ENCODE measurements at regions not wholly inside any gene's neighbourhood (a gene's known extent, or its start where the extent isn't known, plus 50 kb on each side); places are given as distances from the start of the nearest gene placed in this dataset.

DNA sequence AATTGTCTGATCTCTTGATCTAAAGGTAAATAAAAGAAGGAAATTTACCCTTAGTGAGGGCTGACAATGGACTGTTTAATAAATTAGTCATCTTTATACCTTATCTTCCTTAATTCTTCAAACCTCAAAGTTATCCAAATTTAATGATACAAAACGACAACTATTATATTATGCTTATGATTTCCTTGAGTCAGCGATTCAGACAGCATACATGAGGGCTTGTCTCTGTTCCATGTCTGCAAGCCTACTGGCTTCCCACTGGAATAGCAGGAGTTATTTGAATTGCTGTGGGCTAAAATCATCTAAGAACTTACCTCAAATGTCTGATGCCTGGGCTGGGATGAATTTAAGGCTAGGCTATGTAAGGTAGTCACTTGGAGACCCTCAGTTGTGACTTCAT is 197.2 kb upstream of the MDGA2 start:
- DNase-seq (ENCODE audit: low read depth in 2 of 2) = no peak

DNA sequence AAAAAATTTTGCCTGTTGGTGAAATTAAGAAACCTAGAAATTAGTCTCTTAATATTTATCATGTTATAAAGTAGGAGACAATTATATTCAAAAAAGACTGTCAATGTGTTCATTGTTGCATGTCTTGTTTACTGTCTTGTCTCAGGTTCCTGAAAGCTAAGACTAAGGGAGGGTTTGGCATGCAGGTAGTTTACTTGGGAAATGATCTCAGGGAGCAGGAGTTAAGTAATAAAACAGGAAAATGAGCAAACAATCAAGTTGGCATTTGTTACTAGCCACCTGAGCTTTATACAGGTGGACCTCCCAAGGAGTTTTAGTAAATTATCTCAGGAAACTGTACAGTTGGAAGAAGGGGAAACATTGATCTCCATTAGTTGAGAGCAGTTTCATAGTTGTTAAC is 188.0 kb upstream of the MDGA2 start:
- DNase-seq (ENCODE audit: low read depth in 2 of 2) = no peak

DNA sequence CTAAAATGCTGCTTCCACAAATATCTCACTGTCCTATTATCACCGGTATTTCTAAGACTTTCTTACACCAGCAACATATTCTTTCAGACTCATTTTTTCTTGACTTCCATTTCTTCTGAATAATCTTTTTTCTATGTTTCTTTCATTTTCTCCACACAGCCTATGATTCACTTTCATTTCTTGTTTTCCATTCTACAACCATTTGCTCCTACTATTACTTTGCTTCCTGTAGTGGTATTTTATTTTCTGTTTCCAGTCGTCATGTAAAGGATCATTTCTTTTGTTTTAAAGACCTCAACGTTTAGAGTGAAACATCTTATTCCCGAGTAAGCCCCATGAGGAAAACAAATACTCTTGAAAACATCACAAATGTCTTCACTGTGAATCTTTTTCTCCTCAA is 182.2 kb upstream of the MDGA2 start:
- no peak for DNase-seq (ENCODE audit: low read depth in 2 of 2)

DNA sequence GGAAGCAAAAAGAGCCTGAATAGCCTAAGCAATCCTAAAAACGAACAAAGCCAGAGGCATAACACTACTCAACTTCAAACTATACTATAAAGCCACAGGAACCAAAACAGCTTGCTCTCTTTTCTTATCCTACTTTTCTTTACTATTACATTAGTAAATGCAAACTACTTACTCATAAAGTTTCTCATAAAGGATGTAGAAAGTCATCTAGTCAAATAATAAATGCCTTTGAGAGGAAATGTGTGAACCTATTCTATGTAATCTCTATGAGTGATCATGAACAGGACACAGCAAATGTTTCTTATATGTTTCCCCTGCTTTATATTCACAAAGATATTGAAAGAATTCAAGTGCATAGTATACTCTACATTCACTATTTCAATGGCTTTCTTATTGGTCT is 176.9 kb upstream of the MDGA2 start:
- no peak for DNase-seq (ENCODE audit: low read depth in 2 of 2)

DNA sequence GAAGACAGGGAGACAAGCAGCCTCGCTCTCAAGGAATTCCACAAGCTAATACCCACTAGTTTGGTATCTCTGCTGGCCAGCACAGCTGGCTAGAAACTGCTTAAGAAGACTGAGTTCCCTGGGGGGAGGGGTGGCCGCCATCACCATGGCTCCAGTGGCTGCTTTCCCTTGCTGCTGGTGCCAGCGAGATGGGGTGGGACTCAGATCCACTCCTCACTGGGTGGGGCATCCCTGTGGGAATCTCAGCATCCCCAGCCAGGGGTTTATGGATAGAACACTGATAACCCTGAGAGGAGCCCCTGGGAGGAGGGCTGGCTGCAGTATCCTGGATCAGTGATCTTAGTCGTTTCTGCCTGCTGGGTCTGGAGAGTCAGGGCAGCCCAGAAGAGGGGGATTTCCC is 170.6 kb upstream of the MDGA2 start:
- no peak for DNase-seq (ENCODE audit: low read depth in 2 of 2)

DNA sequence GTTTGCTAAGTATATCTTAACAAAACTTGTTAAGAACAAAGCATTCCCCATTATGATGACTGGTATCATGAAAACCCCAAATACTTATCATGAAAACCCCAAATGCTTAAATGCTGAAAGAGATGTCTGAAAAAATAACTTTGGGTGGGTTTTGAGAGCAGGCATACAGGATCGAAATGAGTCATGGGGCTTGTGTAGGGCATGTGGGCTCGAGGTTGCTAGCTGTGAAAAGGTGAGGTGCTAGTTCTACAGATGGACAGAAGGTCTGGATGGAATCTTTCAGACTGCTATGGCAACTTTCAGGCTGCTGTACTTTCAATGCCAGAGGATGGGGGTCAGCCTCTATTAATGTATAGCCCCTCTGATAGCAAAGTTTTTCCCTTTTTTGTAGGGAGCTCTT is 167.8 kb upstream of the MDGA2 start:
- DNase-seq (ENCODE audit: low read depth in 2 of 2) = no peak

DNA sequence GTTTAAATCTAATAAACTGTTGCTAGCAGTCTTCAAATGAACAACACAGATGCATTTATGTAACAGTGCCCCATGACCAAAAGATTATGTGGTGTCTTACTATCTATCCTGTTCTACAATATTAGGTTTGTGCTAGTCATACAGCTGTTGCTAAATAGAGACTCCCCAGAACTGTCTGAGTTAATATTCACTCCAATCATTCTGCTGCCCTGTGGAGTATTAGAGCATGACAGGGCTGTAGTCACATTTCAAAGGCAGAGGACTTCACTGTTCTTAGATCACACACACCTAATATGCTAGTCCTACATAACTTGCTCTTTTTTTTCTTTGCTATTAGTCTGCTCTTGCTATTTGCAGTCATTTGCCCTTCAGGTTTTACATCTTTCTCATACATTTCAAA is 157.6 kb upstream of the MDGA2 start:
- no peak for DNase-seq (ENCODE audit: low read depth in 2 of 2)

DNA sequence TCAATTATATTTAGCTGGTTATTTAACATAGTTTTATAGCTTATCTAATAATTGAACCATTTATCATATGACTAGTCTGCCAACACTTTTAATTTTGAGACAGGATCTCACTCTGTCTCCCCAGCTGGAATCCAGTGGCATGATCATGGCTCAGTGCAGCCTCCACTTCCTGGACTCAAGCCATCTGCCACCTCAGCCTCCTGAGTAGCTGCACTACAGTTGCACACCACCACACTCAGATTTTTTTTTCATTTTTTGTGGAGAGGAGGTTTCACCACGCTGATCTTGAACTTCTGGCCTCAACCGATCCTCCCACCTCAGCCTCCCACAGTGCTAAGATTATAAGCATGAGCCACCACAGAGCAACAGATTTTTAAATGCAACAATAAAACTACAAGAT is 151.4 kb upstream of the MDGA2 start:
- DNase-seq (ENCODE audit: low read depth in 2 of 2) = no peak

DNA sequence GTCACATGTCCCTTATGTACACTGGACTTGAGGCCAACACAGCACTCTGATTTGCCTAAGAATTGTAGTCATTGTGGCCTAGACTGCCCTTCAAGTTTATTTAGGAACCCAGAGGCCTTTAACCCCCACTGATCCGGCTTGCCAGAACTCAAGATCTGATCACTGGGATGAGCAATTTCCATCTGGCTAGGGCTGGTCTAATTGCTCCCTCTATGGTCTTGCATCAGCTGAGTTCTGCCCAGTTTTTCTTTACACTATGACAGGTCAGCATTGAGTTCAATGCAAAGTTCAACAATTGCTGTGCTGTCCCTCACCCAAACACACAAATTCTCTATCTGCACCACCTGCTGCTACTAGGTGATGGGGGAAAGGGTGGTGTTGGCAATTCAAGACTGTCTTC is 146.9 kb upstream of the MDGA2 start:
- no peak for DNase-seq (ENCODE audit: low read depth in 2 of 2)

DNA sequence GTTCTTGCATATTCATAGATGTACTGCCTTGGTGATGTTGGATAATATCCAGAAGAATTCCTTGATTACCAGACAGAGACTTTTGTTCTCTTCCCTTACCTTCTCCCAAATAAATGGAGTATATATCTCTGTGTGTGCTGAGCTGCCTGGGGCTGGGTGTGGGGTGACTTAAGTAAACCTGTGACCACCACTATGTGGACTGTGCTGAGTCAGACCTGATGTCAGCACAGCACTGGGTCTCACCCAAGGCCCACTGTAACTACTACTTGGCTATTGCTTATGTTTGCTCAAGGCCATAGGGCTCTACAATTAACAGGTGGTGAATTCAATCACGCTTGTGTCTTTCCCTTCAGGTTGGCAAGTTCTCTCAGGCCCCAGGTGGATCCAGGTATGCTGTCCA is 145.7 kb upstream of the MDGA2 start:
- no peak for DNase-seq (ENCODE audit: low read depth in 2 of 2)

DNA sequence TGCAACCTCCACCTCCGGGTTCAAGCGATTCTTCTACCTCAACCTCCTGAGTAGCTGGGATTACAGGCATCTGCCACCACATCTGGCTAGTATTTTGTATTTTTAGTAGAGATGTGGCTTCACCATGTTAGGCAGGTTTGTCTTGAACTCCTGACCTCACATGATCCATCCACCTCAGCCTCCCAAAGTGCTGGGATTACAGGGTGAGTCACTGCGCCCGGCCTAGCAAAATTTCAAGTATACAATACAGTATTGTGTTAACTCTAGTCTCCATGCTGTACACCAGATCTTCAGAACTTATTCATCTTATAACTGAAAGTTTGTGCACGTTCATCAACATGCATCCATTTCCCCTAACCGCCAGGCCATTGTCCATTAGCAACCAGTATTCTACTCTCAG is 115.1 kb upstream of the MDGA2 start:
- DNase-seq (ENCODE audit: low read depth in 2 of 2) = no peak

DNA sequence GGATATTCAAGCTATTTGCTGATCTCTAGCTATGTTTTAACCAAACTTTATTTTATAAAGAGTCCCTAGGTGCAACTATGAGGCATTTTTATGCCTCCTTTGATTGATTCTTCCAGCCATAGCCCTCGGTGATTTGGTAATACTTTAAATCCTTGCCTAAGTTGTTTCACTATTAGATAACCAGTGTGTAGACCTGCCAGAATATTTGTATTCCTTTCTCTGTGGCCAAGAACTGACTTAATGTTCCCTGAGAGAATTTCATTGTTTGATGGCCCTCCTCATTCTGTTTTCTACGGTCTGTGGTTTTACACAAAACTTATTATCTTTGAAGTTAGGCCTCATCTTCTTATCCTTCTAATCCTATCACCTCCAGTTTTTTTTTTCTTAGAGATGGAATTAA is 109.7 kb upstream of the MDGA2 start:
- DNase-seq (ENCODE audit: low read depth in 2 of 2) = no peak

DNA sequence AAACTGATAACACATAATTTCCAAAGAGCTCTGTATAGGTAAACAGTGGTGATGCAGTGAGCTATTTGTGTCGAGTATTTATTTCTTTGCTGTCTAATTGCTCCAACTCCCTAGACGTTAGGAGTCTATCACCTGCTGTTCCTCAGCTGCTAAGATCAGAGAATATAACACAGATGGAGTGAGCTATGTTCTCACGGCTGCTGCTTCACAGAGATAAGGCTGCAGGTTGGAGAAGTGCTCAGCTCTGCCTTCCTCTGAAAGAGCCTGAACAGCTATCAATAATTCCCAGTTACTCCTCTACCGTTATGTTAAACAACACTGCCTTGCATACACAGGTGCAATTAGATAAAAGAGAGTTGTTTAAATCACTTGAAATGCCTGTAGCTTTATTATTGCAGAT is 103.2 kb upstream of the MDGA2 start:
- no peak for DNase-seq (ENCODE audit: low read depth in 2 of 2)

DNA sequence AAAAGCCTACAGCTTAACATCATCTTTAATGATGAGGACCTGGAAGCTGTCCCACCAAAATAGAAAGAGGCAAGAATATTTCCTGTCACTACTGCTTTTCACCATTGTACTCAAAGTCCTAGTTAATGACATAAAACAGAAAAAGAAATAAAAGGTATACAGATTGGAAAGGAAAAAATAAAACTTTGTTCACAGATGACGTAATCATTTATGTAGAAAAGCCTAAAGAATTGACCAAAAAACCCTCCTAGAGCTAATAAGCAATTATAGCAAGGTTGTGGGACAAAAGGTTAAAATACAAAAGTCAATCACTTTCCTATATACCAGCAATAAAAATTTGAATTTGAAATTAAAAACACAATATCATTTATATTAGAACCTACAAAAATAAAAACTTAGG is 97.2 kb upstream of the MDGA2 start:
- DNase-seq (ENCODE audit: low read depth in 2 of 2) = no peak

DNA sequence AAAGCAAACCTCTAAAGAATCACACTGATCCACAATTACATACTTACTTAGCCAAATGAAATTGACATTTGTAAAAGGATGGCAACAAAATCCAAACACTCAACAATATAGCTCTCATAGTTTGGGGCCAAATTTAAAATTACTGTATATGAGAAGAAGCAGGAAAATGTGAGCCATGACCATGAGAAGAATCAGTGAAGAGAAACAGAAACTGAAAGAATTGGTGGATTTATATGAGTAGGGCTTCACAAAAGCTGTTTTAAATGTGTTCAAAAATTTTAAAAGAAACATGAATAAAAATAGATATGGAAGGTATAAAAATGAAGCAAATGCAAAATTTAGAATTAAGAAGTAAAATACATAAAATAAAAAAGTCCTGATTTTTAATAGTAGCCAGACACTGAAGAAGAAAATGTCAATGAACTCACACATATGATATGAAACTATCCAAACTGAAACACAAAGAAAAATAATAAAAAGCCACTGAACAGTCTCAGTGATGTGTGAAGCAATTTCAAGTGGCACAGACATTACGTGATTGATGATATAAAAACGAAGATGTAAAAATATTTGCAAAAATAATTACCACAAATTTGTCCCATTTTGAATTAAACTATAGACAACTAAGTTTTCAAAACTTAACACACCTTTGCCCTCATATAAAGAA is 87.9 kb upstream of the MDGA2 start:
- no peak for DNase-seq (ENCODE audit: low read depth in 2 of 2)

DNA sequence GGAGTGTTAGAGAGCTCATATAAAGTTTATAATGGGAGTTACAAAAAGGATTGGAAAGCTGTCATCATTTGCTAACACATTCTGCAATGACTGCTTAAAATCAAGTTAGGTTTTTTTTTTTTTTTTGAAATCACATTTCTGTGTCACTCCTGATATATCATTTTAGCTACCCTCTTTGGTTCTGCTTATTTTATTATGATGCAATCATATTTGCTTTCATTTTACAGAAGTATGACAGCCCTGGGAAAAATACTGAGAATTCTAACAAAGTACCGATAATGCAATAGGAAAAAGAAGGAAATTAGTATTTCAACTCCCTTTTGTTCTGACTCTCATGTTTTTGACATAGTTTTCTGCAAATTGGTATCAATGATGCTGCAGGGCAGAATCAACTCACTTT is 71.6 kb upstream of the MDGA2 start:
- DNase-seq (ENCODE audit: low read depth in 2 of 2) = no peak

DNA sequence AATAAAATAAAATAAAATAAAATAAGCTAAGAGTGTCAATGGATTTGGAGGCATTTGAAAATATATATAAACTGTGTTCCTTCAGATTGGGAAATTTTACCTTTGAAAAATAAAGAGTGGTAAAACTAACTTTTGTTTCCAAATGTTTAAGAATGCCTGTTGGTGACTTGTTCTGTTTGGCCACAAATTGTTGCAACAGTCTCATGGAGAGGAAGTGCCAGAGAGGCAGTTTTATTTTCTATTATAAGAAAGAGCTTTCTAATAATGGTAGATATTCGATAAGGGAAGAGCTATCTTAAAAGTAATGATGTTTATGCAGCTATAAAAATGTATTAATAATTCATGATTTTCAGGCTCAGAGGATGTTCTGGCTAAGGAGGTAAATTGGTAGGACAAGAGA is 68.8 kb upstream of the MDGA2 start:
- no peak for DNase-seq (ENCODE audit: low read depth in 2 of 2)

DNA sequence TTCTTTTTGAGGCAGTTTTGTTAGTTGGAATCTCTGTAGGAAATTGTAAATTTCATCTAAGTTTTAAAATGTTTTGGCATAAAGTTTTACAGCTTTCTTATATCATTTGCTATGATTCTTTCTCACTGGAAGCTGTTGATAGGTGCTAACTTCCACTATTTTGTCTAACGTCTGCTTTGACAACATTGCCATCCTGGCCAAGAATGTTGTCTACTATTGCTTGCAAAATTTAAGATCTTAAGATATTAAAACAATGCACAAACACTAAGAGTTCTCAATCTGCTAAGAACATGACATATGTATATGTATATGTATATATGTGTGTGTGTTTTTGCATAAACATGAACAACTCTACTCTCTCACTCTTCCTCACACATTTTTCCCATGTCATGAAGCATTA is 64.1 kb upstream of the MDGA2 start:
- no peak for DNase-seq (ENCODE audit: low read depth in 2 of 2)

DNA sequence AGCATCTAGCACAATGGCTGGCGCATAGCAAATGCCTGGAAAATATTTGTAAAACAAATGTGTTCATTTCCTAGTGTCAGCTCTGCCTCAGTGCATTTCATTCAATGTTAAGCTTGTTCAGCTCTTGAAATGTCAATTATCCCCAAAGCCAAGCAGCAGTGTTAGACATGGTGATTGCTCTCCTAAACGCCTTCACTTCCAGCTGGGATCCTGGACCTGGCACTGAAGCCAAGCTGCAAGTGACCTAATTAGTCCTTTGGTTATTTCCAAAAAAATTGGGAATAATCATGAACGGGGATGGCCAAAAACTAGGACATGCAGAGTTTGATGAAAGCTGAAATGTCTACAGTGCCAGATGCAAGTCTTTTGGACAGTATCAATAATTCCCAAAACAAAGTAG is 54.9 kb upstream of the MDGA2 start:
- DNase-seq (ENCODE audit: low read depth in 2 of 2) = no peak

All from fibroblast of skin of left biceps (primary cell).